ENCODE measurements at regions not wholly inside any gene's neighbourhood (a gene's known extent, or its start where the extent isn't known, plus 50 kb on each side); places are given as distances from the start of the nearest gene placed in this dataset.

DNA sequence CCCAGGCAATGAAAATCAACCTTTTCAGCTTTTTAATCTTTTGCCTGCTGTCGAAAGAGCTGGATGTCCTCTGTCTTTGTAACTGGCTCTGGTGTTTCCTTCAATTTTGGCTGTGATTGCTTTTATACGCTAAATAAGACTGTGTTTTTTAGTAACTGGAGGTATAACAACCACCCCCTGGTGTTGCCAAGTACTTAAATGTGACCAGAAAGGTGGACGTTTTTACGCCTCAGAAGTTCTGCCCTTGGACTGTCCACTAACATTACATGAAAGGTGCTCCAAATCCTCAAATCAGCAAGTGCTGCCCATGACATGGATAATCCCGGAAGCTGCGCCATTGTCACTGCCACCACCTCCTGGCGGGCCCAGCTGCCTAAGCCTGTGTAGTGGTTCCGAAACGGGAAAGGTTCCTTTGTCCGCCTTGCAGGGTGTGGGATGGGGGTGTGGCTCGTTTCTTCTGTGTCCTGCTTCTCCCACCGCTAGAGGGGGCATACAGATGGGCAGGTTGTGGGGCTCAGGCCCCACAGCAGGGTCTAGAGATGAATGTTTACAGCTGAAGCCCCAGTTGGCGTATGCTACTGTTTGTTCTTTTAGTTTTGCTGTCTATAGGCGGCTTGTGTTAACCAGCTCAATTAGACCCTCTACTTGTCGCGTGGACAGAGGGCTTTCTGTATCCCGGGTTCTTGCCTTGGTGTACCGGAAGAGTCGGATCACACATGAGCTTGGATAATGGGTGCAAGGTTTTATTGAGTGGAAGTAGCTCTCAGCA lies 82.2 kb upstream of the SEPTIN5 start:
- TF ChIP-seq, protein P1, sequence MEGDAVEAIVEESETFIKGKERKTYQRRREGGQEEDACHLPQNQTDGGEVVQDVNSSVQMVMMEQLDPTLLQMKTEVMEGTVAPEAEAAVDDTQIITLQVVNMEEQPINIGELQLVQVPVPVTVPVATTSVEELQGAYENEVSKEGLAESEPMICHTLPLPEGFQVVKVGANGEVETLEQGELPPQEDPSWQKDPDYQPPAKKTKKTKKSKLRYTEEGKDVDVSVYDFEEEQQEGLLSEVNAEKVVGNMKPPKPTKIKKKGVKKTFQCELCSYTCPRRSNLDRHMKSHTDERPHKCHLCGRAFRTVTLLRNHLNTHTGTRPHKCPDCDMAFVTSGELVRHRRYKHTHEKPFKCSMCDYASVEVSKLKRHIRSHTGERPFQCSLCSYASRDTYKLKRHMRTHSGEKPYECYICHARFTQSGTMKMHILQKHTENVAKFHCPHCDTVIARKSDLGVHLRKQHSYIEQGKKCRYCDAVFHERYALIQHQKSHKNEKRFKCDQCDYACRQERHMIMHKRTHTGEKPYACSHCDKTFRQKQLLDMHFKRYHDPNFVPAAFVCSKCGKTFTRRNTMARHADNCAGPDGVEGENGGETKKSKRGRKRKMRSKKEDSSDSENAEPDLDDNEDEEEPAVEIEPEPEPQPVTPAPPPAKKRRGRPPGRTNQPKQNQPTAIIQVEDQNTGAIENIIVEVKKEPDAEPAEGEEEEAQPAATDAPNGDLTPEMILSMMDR (IDR thresholded peaks at IDR 0.05; ENCODE audit: control extremely low read depth in 1 of 3, insufficient read depth in 1 of 3, low read depth in 1 of 3, low read length in 3 of 3), result peak; percentile 68 to 77 (median 77)
- TF ChIP-seq SIRT6 (IDR thresholded peaks at IDR 0.05; ENCODE audit: low read length) (no peak), ASH2L (IDR thresholded peaks at IDR 0.05; ENCODE audit: low read length) (no peak), RNF2 (IDR thresholded peaks at IDR 0.05; ENCODE audit: borderline replicate concordance, low read depth, low read length, missing control alignments, poor library complexity, severe bottlenecking) (no peak), JUND (IDR thresholded peaks at IDR 0.05; ENCODE audit: low read length) (no peak), EZH2 (IDR thresholded peaks at IDR 0.05; ENCODE audit: low read depth, low read length, severe bottlenecking) (no peak), JUN (IDR thresholded peaks at IDR 0.05; ENCODE audit: low read depth, low read length) (no peak), TAF1 (IDR thresholded peaks at IDR 0.05; ENCODE audit: low read depth, low read length) (no peak), POLR2AphosphoS5 (IDR thresholded peaks at IDR 0.05; ENCODE audit: low read depth, low read length) (no peak)

Measured in H1 (cell line).